Endothelial cell of umbilical vein (primary cell): ENCODE measurements at regions not wholly inside any gene's neighbourhood (a gene's known extent, or its start where the extent isn't known, plus 50 kb on each side); places are given as distances from the start of the nearest gene placed in this dataset.

ENCODE experiments used
- BruUV-seq: library from RNA; stranded (reverse); fragments of 400-500 nt; replicated peaks from 2 replicates; lab custom pipeline; 2021; lab: Mats Ljungman, UMichigan
- CTCF ChIA-PET: fragments of 300-600, 350-600 bp; sonication (Branson Sonifier 250); formaldehyde crosslinking; loops from one replicate; lab custom pipeline; 2021; ENCODE audit warnings: antibody characterized with exemption, inconsistent platforms; lab: Charles Lee
- POLR2A ChIA-PET: fragments of 300-600, 350-600 bp; sonication (Branson Sonifier 250); formaldehyde crosslinking; loops from one replicate; lab custom pipeline; 2021; ENCODE audit warnings: antibody characterized with exemption, inconsistent platforms; lab: Charles Lee
- DNase-seq: peaks from one replicate; pipeline ENCODE4 v3.0.0-alpha.2; 2011; ENCODE audit warnings: low read depth, low spot score
- FAIRE-seq: peaks from 2 replicates; lab custom pipeline; 2011; peaks lifted over from hg19 to GRCh38; lab: Jason Lieb, UNC
- H2AFZ ChIP-seq: 2 replicates; pipeline ENCODE4 v1.6.0; 2012; ENCODE audit warnings: low read depth, low read length, control low read depth, inconsistent platforms
- H3K27ac ChIP-seq: 2 replicates; pipeline ENCODE4 v1.5.1; 2011; ENCODE audit warnings: low read depth, mild to moderate bottlenecking, control low read depth, low read length, moderate library complexity; ENCODE audit not compliant: insufficient read depth
- H3K27me3 ChIP-seq, 2 experiments: 2 replicates each; pipeline versions ENCODE4 v1.6.0 to v1.6.1; 2011; ENCODE audit warnings: low read length in 2 of 2, mixed read lengths in 1 of 2; ENCODE audit not compliant: control insufficient read depth in 2 of 2, insufficient read depth in 2 of 2
- H3K36me3 ChIP-seq, 2 experiments: 2 replicates in 1 of 2; 3 replicates in 1 of 2; pipeline ENCODE4 v1.5.1; 2011; ENCODE audit warnings: low read length in 2 of 2, mild to moderate bottlenecking in 1 of 2, moderate library complexity in 1 of 2; ENCODE audit not compliant: control insufficient read depth in 2 of 2, insufficient read depth in 2 of 2; ENCODE audit errors: extremely low read depth in 1 of 2
- H3K4me1 ChIP-seq: 3 replicates; pipeline ENCODE4 v1.5.1; 2011; ENCODE audit warnings: mild to moderate bottlenecking, low read length; ENCODE audit not compliant: control insufficient read depth, insufficient read depth; ENCODE audit errors: extremely low read depth
- H3K4me2 ChIP-seq: 2 replicates; pipeline ENCODE4 v1.6.1; 2011; ENCODE audit warnings: low read length, control low read depth, mixed read lengths; ENCODE audit not compliant: insufficient read depth
- H3K4me3 ChIP-seq, 3 experiments: fragments of 200-600 bp in 1 of 3; sonication (generic), shearing (Covaris generic) in 1 of 3; replicated peaks in 1 of 3; 2 replicates each; pipeline ENCODE4 v1.5.1; 2011 to 2016; ENCODE audit warnings: control low read depth in 3 of 3, low read length in 3 of 3, mild to moderate bottlenecking in 2 of 3, inconsistent platforms in 1 of 3, low read depth in 1 of 3, moderate library complexity in 1 of 3; ENCODE audit not compliant: insufficient read depth in 1 of 3
- H3K79me2 ChIP-seq: 2 replicates; pipeline ENCODE4 v1.6.0; 2012; ENCODE audit warnings: low read length, inconsistent platforms; ENCODE audit not compliant: control insufficient read depth, insufficient read depth
- H3K9ac ChIP-seq: replicated peaks from 2 replicates; pipeline ENCODE3; 2011; ENCODE audit warnings: low read length, control low read depth; ENCODE audit not compliant: insufficient read depth; ENCODE audit errors: extremely low read depth
- H3K9me1 ChIP-seq: replicated peaks from 3 replicates; pipeline ENCODE4 v1.6.0; 2011; ENCODE audit warnings: mild to moderate bottlenecking, low read length; ENCODE audit not compliant: control insufficient read depth, insufficient read depth; ENCODE audit errors: extremely low read depth
- H3K9me3 ChIP-seq: replicated peaks from 2 replicates; pipeline ENCODE4 v1.5.1; 2012; ENCODE audit warnings: low read length, inconsistent platforms; ENCODE audit not compliant: control insufficient read depth, insufficient read depth
- H4K20me1 ChIP-seq: replicated peaks from 2 replicates; pipeline ENCODE3; 2011; ENCODE audit warnings: mild to moderate bottlenecking, low read length; ENCODE audit not compliant: control insufficient read depth, insufficient read depth; ENCODE audit errors: extremely low read depth
- EZH2 ChIP-seq: IDR thresholded peaks from 2 replicates; pipeline ENCODE4 v1.6.1; 2012; ENCODE audit warnings: borderline replicate concordance, low read depth, mild to moderate bottlenecking, moderate library complexity, low read length, inconsistent platforms; ENCODE audit not compliant: severe bottlenecking
- FOS ChIP-seq: IDR thresholded peaks from 2 replicates; pipeline ENCODE4 v1.6.1; 2011; ENCODE audit warnings: mild to moderate bottlenecking, low read length, moderate library complexity, borderline replicate concordance; ENCODE audit not compliant: insufficient read depth
- GATA2 ChIP-seq: IDR thresholded peaks from 2 replicates; pipeline ENCODE4 v1.7.0; 2011; ENCODE audit warnings: low read depth, mild to moderate bottlenecking, moderate library complexity, mixed read lengths, low read length; ENCODE audit not compliant: insufficient read length, insufficient read depth
- JUN ChIP-seq: IDR thresholded peaks from 2 replicates; pipeline ENCODE4 v1.6.1; 2011; ENCODE audit warnings: borderline replicate concordance, low read depth; ENCODE audit not compliant: insufficient read length, insufficient read depth
- MAX ChIP-seq: IDR thresholded peaks from 2 replicates; pipeline ENCODE4 v1.6.1; 2011; ENCODE audit not compliant: insufficient read depth, insufficient read length
- MYC ChIP-seq: IDR thresholded peaks from one replicate; pipeline ENCODE4 v1.6.1; 2011; ENCODE audit warnings: mild to moderate bottlenecking, low read depth, low read length
- POLR2A ChIP-seq: IDR thresholded peaks from 2 replicates; pipeline ENCODE4 v1.6.1; 2012; ENCODE audit warnings: low read depth, mild to moderate bottlenecking, control low read depth, low read length
- POLR2AphosphoS5 ChIP-seq: IDR thresholded peaks from 2 replicates; pipeline ENCODE4 v1.6.1; 2012; ENCODE audit warnings: low read depth, mild to moderate bottlenecking, control low read depth, low read length, moderate library complexity; ENCODE audit not compliant: insufficient read depth
- dilution Hi-C: fragments of 300-500 bp; cut with MboI; formaldehyde crosslinking; loops from one replicate; pipeline ENCODE4 v1.15.0; 2019; ENCODE audit warnings: low sequenced_read_pairs; ENCODE audit not compliant: extremely low pct_ligation_motif_present
- intact Hi-C: fragments of 100-400 bp; cut with micrococcal nuclease; formaldehyde crosslinking; loops from one replicate; pipeline ENCODE4 v1.10.0; 2022
- TF ChIP-seq, protein P1 (sequence below), 2 donors: IDR thresholded peaks; 1 replicate in 1 of 2; 2 replicates in 1 of 2; pipeline ENCODE4 v1.5.1; 2011; ENCODE audit warnings: low read length in 2 of 2, mild to moderate bottlenecking in 2 of 2, moderate library complexity in 2 of 2, control low read depth in 1 of 2, inconsistent platforms in 1 of 2, low read depth in 1 of 2; ENCODE audit not compliant: insufficient read depth in 1 of 2; ENCODE audit errors: extremely low read depth in 1 of 2

DNA sequence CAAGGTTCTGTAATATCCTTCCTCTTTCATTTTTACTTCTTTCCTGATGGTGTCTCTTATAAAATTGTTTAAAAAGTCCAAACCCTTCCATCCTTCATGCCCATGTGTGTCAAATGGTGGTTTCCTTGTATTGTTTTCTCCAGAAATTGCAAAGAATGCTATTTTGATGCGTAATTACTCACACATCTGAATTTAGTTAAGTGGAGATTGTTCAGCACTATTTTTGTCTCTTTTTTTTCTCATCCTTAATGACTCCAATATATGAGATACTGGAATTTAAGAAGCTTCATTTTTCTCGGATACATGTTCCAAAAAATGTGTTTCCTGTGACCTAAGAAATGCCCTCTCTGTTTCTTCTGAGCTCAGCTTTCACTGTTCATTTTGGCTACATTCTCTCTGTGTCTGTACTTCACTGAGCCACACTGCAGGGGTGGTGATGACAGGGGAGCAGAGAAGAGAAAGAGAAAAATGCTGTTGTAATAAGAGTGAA, 799.8 kb downstream of the DIPK2A start:
- no peak for TF ChIP-seq EZH2
- TF ChIP-seq JUN, result peak; percentile 75
- TF ChIP-seq MAX, result no peak
- no peak for TF ChIP-seq POLR2A
- TF ChIP-seq, protein P1, sequence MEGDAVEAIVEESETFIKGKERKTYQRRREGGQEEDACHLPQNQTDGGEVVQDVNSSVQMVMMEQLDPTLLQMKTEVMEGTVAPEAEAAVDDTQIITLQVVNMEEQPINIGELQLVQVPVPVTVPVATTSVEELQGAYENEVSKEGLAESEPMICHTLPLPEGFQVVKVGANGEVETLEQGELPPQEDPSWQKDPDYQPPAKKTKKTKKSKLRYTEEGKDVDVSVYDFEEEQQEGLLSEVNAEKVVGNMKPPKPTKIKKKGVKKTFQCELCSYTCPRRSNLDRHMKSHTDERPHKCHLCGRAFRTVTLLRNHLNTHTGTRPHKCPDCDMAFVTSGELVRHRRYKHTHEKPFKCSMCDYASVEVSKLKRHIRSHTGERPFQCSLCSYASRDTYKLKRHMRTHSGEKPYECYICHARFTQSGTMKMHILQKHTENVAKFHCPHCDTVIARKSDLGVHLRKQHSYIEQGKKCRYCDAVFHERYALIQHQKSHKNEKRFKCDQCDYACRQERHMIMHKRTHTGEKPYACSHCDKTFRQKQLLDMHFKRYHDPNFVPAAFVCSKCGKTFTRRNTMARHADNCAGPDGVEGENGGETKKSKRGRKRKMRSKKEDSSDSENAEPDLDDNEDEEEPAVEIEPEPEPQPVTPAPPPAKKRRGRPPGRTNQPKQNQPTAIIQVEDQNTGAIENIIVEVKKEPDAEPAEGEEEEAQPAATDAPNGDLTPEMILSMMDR (IDR thresholded peaks at IDR 0.05; ENCODE audit: extremely low read depth in 1 of 2, insufficient read depth in 1 of 2, low read depth in 1 of 2, low read length in 2 of 2), result no peak
- peak; percentile 43 for TF ChIP-seq GATA2
- TF ChIP-seq POLR2AphosphoS5, result no peak
- peak; percentile 75 for TF ChIP-seq FOS
- TF ChIP-seq MYC, result no peak
- H3K36me3 ChIP-seq, result no peaks in the 10 kb centered on the region
- H3K4me3 ChIP-seq, result no peak overlapping the region
- FAIRE-seq (no peak), DNase-seq (peak; percentile 93)
- H3K9ac ChIP-seq, result peak overlapping the region; percentile 72
- dilution Hi-C loops, result no loop called here
- no peaks in the 10 kb centered on the region for H3K79me2 ChIP-seq
- peak overlapping the region; percentile 69 for H2AFZ ChIP-seq
- no peaks in the 10 kb centered on the region for H4K20me1 ChIP-seq
- ChIA-PET POLR2A (interaction anchor here (2.6 kb wide), 1 partner anchor 800 kb away, joined by 29 read pairs; the partner anchor contains the start of gene DIPK2A), CTCF (interaction anchor here (0.7 to 3.6 kb wide), 14 partner anchors 13 to 1004 kb away, joined by 3 to 43 read pairs (median 8); partner anchors contain the start of gene DIPK2A)
- H3K9me3 ChIP-seq, result no peaks in the 10 kb centered on the region
- BruUV-seq, result no TSS peak
- H3K27me3 ChIP-seq, result no peaks in the 10 kb centered on the region
- peak overlapping the region; percentile 88 for H3K27ac ChIP-seq
- intact Hi-C loops, result loop anchor here (1.0 to 2.0 kb wide), 11 partner anchors 61 to 997 kb away; partner anchors contain the start of gene DIPK2A
- H3K4me1 ChIP-seq, result peaks cover 43% of the 10 kb centered on the region
- H3K4me2 ChIP-seq, result peak overlapping the region; percentile 82
- H3K9me1 ChIP-seq, result no peaks in the 10 kb centered on the region
